DND-41 (cell line): ENCODE measurements at regions not wholly inside any gene's neighbourhood (a gene's known extent, or its start where the extent isn't known, plus 50 kb on each side); places are given as distances from the start of the nearest gene placed in this dataset.

Experiments used
- CTCF ChIP-seq: IDR thresholded peaks from 2 replicates; pipeline ENCODE4 v1.5.1; 2012; ENCODE audit warnings: borderline replicate concordance, low read length, moderate library complexity, mild to moderate bottlenecking; ENCODE audit not compliant: poor library complexity, severe bottlenecking; ENCODE audit errors: extremely low read depth
- EZH2 ChIP-seq: IDR thresholded peaks from 3 replicates; pipeline ENCODE4 v1.6.1; 2012; ENCODE audit warnings: borderline replicate concordance, low read depth, mild to moderate bottlenecking, moderate library complexity, low read length, inconsistent platforms; ENCODE audit not compliant: severe bottlenecking

- no peak for TF ChIP-seq CTCF
- TF ChIP-seq EZH2, result no peak
These were observed 117.7 kb downstream of the PHETA1 start for GRCh38 chr12:111251058-111251730.
